Endothelial cell of umbilical vein (primary cell): ENCODE measurements at regions not wholly inside any gene's neighbourhood (a gene's known extent, or its start where the extent isn't known, plus 50 kb on each side); places are given as distances from the start of the nearest gene placed in this dataset.

Experiments
- BruUV-seq: library from RNA; stranded (reverse); fragments of 400-500 nt; replicated peaks from 2 replicates; lab custom pipeline; 2021; lab: Mats Ljungman, UMichigan
- CTCF ChIA-PET: fragments of 300-600, 350-600 bp; sonication (Branson Sonifier 250); formaldehyde crosslinking; loops from one replicate; lab custom pipeline; 2021; ENCODE audit warnings: antibody characterized with exemption, inconsistent platforms; lab: Charles Lee
- POLR2A ChIA-PET: fragments of 300-600, 350-600 bp; sonication (Branson Sonifier 250); formaldehyde crosslinking; loops from one replicate; lab custom pipeline; 2021; ENCODE audit warnings: antibody characterized with exemption, inconsistent platforms; lab: Charles Lee
- DNase-seq: peaks from one replicate; pipeline ENCODE4 v3.0.0-alpha.2; 2011; ENCODE audit warnings: low read depth, low spot score
- FAIRE-seq: peaks from 2 replicates; lab custom pipeline; 2011; peaks lifted over from hg19 to GRCh38; lab: Jason Lieb, UNC
- H2AFZ ChIP-seq: 2 replicates; pipeline ENCODE4 v1.6.0; 2012; ENCODE audit warnings: low read depth, low read length, control low read depth, inconsistent platforms
- H3K27ac ChIP-seq: 2 replicates; pipeline ENCODE4 v1.5.1; 2011; ENCODE audit warnings: low read depth, mild to moderate bottlenecking, control low read depth, low read length, moderate library complexity; ENCODE audit not compliant: insufficient read depth
- H3K27me3 ChIP-seq, 2 experiments: 2 replicates each; pipeline versions ENCODE4 v1.6.0 to v1.6.1; 2011; ENCODE audit warnings: low read length in 2 of 2, mixed read lengths in 1 of 2; ENCODE audit not compliant: control insufficient read depth in 2 of 2, insufficient read depth in 2 of 2
- H3K36me3 ChIP-seq, 2 experiments: 2 replicates in 1 of 2; 3 replicates in 1 of 2; pipeline ENCODE4 v1.5.1; 2011; ENCODE audit warnings: low read length in 2 of 2, mild to moderate bottlenecking in 1 of 2, moderate library complexity in 1 of 2; ENCODE audit not compliant: control insufficient read depth in 2 of 2, insufficient read depth in 2 of 2; ENCODE audit errors: extremely low read depth in 1 of 2
- H3K4me1 ChIP-seq: 3 replicates; pipeline ENCODE4 v1.5.1; 2011; ENCODE audit warnings: mild to moderate bottlenecking, low read length; ENCODE audit not compliant: control insufficient read depth, insufficient read depth; ENCODE audit errors: extremely low read depth
- H3K4me2 ChIP-seq: 2 replicates; pipeline ENCODE4 v1.6.1; 2011; ENCODE audit warnings: low read length, control low read depth, mixed read lengths; ENCODE audit not compliant: insufficient read depth
- H3K4me3 ChIP-seq, 3 experiments: fragments of 200-600 bp in 1 of 3; sonication (generic), shearing (Covaris generic) in 1 of 3; replicated peaks in 1 of 3; 2 replicates each; pipeline ENCODE4 v1.5.1; 2011 to 2016; ENCODE audit warnings: control low read depth in 3 of 3, low read length in 3 of 3, mild to moderate bottlenecking in 2 of 3, inconsistent platforms in 1 of 3, low read depth in 1 of 3, moderate library complexity in 1 of 3; ENCODE audit not compliant: insufficient read depth in 1 of 3
- H3K79me2 ChIP-seq: 2 replicates; pipeline ENCODE4 v1.6.0; 2012; ENCODE audit warnings: low read length, inconsistent platforms; ENCODE audit not compliant: control insufficient read depth, insufficient read depth
- H3K9ac ChIP-seq: replicated peaks from 2 replicates; pipeline ENCODE3; 2011; ENCODE audit warnings: low read length, control low read depth; ENCODE audit not compliant: insufficient read depth; ENCODE audit errors: extremely low read depth
- H3K9me1 ChIP-seq: replicated peaks from 3 replicates; pipeline ENCODE4 v1.6.0; 2011; ENCODE audit warnings: mild to moderate bottlenecking, low read length; ENCODE audit not compliant: control insufficient read depth, insufficient read depth; ENCODE audit errors: extremely low read depth
- H3K9me3 ChIP-seq: replicated peaks from 2 replicates; pipeline ENCODE4 v1.5.1; 2012; ENCODE audit warnings: low read length, inconsistent platforms; ENCODE audit not compliant: control insufficient read depth, insufficient read depth
- H4K20me1 ChIP-seq: replicated peaks from 2 replicates; pipeline ENCODE3; 2011; ENCODE audit warnings: mild to moderate bottlenecking, low read length; ENCODE audit not compliant: control insufficient read depth, insufficient read depth; ENCODE audit errors: extremely low read depth
- CTCF ChIP-seq, 2 donors: IDR thresholded peaks; 1 replicate in 1 of 2; 2 replicates in 1 of 2; pipeline ENCODE4 v1.5.1; 2011; ENCODE audit warnings: low read length in 2 of 2, mild to moderate bottlenecking in 2 of 2, moderate library complexity in 2 of 2, control low read depth in 1 of 2, inconsistent platforms in 1 of 2, low read depth in 1 of 2; ENCODE audit not compliant: insufficient read depth in 1 of 2; ENCODE audit errors: extremely low read depth in 1 of 2
- EZH2 ChIP-seq: IDR thresholded peaks from 2 replicates; pipeline ENCODE4 v1.6.1; 2012; ENCODE audit warnings: borderline replicate concordance, low read depth, mild to moderate bottlenecking, moderate library complexity, low read length, inconsistent platforms; ENCODE audit not compliant: severe bottlenecking
- FOS ChIP-seq: IDR thresholded peaks from 2 replicates; pipeline ENCODE4 v1.6.1; 2011; ENCODE audit warnings: mild to moderate bottlenecking, low read length, moderate library complexity, borderline replicate concordance; ENCODE audit not compliant: insufficient read depth
- GATA2 ChIP-seq: IDR thresholded peaks from 2 replicates; pipeline ENCODE4 v1.7.0; 2011; ENCODE audit warnings: low read depth, mild to moderate bottlenecking, moderate library complexity, mixed read lengths, low read length; ENCODE audit not compliant: insufficient read length, insufficient read depth
- JUN ChIP-seq: IDR thresholded peaks from 2 replicates; pipeline ENCODE4 v1.6.1; 2011; ENCODE audit warnings: borderline replicate concordance, low read depth; ENCODE audit not compliant: insufficient read length, insufficient read depth
- MYC ChIP-seq: IDR thresholded peaks from one replicate; pipeline ENCODE4 v1.6.1; 2011; ENCODE audit warnings: mild to moderate bottlenecking, low read depth, low read length
- POLR2A ChIP-seq: IDR thresholded peaks from 2 replicates; pipeline ENCODE4 v1.6.1; 2012; ENCODE audit warnings: low read depth, mild to moderate bottlenecking, control low read depth, low read length
- POLR2AphosphoS5 ChIP-seq: IDR thresholded peaks from 2 replicates; pipeline ENCODE4 v1.6.1; 2012; ENCODE audit warnings: low read depth, mild to moderate bottlenecking, control low read depth, low read length, moderate library complexity; ENCODE audit not compliant: insufficient read depth
- dilution Hi-C: fragments of 300-500 bp; cut with MboI; formaldehyde crosslinking; loops from one replicate; pipeline ENCODE4 v1.15.0; 2019; ENCODE audit warnings: low sequenced_read_pairs; ENCODE audit not compliant: extremely low pct_ligation_motif_present
- intact Hi-C: fragments of 100-400 bp; cut with micrococcal nuclease; formaldehyde crosslinking; loops from one replicate; pipeline ENCODE4 v1.10.0; 2022
- TF ChIP-seq, protein P1 (sequence below): IDR thresholded peaks from 2 replicates; pipeline ENCODE4 v1.6.1; 2011; ENCODE audit not compliant: insufficient read depth, insufficient read length

DNA sequence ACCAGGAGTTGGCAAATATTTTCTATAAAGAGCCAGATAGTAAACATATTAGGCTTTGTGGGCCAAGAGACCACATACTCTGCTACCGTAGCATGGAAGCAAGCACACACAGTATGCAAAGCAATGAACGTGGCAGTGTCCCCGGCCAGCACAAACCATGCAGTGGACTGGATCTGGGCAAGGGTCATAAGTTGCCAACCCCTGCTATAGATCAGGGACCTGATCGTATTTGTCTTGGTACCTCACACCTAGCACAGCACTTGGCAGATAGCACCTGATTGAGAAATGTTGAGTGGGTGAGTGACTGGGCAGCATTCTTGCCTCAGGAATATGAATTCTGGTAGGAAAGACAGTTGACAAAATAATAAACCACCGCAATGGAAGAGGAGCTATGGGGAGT, 331.9 kb downstream of the FGFR2 start:
- H3K27ac ChIP-seq = no peak overlapping the region
- H2AFZ ChIP-seq = no peak overlapping the region
- POLR2A ChIA-PET = no interaction called here
- H3K36me3 ChIP-seq = no peaks in the 10 kb centered on the region
- H3K27me3 ChIP-seq = no peaks in the 10 kb centered on the region
- intact Hi-C loops = no loop called here
- no peak for TF ChIP-seq EZH2
- no peak for TF ChIP-seq JUN
- TF ChIP-seq CTCF (IDR thresholded peaks at IDR 0.05; ENCODE audit: extremely low read depth in 1 of 2, insufficient read depth in 1 of 2, low read depth in 1 of 2, low read length in 2 of 2) = no peak
- TF ChIP-seq POLR2A = no peak
- no peak for TF ChIP-seq GATA2
- no peak for TF ChIP-seq MYC
- TF ChIP-seq, protein P1, sequence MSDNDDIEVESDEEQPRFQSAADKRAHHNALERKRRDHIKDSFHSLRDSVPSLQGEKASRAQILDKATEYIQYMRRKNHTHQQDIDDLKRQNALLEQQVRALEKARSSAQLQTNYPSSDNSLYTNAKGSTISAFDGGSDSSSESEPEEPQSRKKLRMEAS = no peak
- TF ChIP-seq FOS = no peak
- no peak for TF ChIP-seq POLR2AphosphoS5
- H3K79me2 ChIP-seq = no peaks in the 10 kb centered on the region
- BruUV-seq = no TSS peak
- dilution Hi-C loops = no loop called here
- H3K4me2 ChIP-seq = no peak overlapping the region
- no peaks in the 10 kb centered on the region for H3K9me3 ChIP-seq
- DNase-seq = no peak
- H3K4me3 ChIP-seq = no peak overlapping the region
- CTCF ChIA-PET = no interaction called here
- H3K9ac ChIP-seq = no peak overlapping the region
- no peaks in the 10 kb centered on the region for H3K4me1 ChIP-seq
- no peaks in the 10 kb centered on the region for H4K20me1 ChIP-seq
- no peak for FAIRE-seq
- H3K9me1 ChIP-seq = no peaks in the 10 kb centered on the region
